IPS DF 4.7 (cell line): ENCODE measurements at regions not wholly inside any gene's neighbourhood (a gene's known extent, or its start where the extent isn't known, plus 50 kb on each side); places are given as distances from the start of the nearest gene placed in this dataset.

Source experiments
- DNase-seq: peaks from one replicate; pipeline ENCODE4 v3.0.0-alpha.2; 2013; ENCODE audit warnings: low spot score; ENCODE audit errors: extremely low read depth

DNA sequence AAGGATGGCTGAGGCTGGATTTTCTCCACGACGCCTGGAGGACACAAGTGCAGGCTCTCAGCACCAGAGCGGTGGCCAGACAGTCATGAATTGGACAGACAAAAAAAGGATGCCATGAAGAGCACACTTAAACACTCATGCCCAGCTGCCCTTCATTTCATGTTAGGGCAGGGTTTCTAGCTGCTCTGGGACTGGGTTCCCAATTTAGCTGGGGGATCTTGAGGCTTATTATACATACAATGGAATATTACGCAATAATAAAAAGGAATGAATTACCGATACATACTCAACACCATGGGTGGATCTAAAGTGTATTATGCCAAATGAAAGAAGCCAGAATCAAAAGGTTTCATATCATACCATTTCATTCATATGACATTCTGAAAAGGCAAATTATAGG, 512.1 kb upstream of the LRRC4C start:
- no peak for DNase-seq

GRCh38 chr11:41978945-41979344, 519.5 kb upstream of the LRRC4C start:
- DNase-seq = no peak

DNA sequence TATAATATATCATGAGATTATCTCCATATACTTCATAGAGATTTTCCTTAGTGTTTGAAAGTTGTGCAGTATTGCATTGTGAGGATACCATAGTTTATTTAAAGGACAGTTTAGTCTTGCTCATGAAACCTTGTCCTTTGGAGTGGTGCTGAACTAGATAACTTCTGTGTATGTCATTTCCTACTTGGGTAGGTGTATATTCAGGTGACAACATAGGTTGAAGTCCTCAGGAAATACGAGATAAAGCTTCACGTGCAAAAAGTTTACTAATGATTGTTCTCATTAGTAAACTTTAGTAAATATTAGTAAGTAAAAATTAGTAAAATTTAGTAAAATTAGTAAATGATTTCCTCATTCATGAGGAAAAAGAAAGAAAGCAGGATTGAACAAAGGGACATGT, 521.3 kb upstream of the LRRC4C start:
- no peak for DNase-seq

DNA sequence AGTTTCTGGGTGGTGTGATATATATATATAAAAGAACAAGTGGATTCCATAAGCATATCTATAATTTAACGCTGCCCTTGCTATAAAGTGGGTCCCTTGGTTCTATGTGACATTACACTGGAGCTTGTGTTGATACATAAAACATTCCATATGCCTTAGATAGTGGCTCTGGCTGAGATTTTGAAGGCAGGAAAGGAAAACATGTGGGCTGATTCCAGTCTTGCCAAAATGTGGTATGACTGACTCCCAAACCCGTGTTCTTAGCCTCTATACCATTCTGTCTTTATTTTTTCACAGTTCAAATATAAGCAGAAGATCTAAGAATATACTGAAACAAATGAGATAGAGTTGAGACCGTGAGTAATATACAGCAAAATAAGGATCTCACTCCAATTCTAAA, 522.8 kb upstream of the LRRC4C start:
- DNase-seq = no peak

DNA sequence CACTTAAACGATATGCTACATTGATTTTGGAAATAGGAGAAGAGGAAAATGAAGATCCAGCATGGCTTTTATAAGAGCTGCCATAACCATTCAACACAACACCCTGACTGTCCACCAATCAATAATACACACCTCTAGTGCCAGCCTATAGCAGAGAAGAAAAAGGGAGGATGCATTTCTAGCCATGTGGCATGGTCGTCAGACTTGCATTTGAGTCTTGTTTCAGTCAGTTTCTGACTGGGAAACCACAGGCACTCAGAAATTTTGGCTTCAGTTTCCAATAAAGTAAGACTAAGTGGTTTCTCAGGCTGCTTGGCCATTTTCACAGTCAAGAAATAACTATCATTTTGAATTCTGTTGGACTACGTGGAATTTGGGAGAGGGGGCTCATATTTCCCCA, 523.5 kb upstream of the LRRC4C start:
- DNase-seq = no peak

DNA sequence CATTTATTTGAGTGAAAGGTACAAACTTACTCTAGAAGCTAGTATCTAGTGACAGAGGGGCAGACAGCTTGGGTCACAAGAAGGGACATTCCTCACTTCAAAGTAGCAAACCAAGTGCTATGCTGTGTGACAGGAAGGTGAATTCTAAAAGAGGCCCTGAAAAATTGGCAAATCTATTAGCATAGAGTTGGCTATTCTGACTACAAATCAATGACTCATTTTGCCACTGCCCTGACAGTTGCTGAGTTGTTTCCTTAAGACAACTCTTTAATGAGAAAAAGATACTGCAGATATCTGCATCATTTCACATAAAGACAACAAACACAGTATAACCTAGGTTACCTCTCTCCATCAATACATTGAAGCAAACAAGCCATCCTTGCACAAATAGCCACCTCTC, 524.0 kb upstream of the LRRC4C start:
- DNase-seq = no peak

- no peak for DNase-seq
Measured at GRCh38 chr11:41984023-41984422, 524.6 kb upstream of the LRRC4C start.

DNA sequence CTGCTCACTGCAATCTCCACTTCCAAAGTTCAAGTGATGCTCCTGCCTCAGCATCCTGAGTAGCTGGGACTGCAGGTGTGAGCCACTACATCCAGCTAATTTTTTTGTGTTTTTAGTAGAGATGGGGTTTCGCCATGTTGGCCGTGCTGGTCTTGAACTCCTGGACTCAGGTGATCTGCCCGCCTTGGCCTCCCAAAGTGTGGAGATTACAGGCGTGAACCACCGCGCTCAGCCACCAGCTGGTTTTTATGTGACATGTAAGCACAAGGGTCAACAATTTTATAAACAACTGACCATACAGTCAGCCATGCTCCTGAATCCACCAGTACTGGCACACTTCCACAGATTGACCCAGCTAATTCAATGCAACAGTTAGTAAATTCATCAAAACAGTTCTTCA, 526.3 kb upstream of the LRRC4C start:
- no peak for DNase-seq

- DNase-seq = no peak
Measured at GRCh38 chr11:41988951-41989572, 529.6 kb upstream of the LRRC4C start.

- DNase-seq = no peak
Measured at GRCh38 chr11:41989823-41990380, 530.5 kb upstream of the LRRC4C start.

GRCh38 chr11:41996533-41996932, 537.1 kb upstream of the LRRC4C start:
- no peak for DNase-seq

DNA sequence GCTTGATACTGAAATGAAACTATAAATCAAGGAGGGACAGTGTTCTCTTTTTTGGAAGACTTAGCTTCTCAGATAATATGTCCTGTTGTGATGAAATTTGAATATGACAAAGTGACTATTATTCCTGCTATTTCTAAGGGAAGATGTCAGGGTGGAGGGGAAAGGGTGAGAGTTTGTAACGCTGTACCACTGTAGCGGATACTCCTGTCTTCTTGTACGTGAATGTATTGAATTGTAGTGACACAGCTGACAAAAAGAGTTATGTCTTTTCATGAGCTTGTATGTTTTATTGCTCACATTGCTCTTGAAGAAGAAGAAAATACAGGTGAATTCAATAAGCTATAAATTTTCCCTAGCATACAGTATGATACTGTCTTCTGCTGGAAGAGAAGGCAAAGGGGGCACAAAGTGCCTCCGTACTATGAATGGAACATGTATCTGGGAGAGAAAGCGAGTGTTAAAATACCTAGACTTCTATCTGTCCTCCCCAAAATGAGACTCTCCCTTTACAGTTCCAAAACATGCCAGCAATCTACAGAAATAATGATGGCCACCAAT, 538.5 kb upstream of the LRRC4C start:
- DNase-seq = no peak

- DNase-seq = no peak
Measured at GRCh38 chr11:41999066-41999465, 539.6 kb upstream of the LRRC4C start.

GRCh38 chr11:42003801-42004200, 544.3 kb upstream of the LRRC4C start:
- DNase-seq = no peak

- DNase-seq = no peak
Measured at GRCh38 chr11:42006766-42007165, 547.3 kb upstream of the LRRC4C start.

DNA sequence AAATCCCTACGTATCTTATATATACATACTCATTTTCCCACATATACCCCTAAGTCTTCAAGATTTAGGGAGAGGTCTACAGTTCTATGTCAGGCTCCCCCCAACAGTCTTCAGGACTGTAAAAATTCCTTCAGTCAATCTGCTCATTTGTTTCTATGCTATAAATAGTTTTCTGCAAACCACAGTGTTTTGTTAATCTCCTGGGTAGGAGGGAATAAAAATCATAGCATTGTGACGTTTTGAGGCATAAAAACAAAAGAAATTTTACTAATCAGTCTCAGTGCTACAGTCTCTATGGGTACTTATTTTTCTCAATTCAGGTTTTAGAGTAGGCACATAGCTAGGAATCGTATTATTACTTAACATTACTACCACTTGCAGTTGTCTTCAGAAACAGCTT, 552.8 kb upstream of the LRRC4C start:
- no peak for DNase-seq

GRCh38 chr11:42013656-42014201, 554.3 kb upstream of the LRRC4C start:
- no peak for DNase-seq

- no peak for DNase-seq
Measured at GRCh38 chr11:42021911-42022310, 562.5 kb upstream of the LRRC4C start.

DNA sequence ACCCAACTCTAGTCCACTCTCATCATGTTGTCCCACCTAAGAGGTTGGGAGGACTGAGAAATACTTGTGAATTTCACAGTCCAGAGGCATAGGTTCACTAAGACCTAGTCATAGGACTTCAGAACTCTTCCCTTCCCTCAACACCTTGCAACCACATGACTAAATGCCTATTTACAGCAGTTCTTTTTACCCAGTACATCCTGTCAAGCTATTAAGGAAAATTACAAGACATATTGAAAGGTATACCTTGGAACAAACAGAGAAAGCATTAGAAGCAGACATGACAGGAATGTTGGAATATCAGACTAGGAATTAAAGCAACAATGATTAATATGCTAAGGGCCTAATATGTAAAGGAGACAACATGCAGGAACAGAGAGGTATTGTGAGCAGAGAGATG, 563.8 kb upstream of the LRRC4C start:
- DNase-seq = no peak

DNA sequence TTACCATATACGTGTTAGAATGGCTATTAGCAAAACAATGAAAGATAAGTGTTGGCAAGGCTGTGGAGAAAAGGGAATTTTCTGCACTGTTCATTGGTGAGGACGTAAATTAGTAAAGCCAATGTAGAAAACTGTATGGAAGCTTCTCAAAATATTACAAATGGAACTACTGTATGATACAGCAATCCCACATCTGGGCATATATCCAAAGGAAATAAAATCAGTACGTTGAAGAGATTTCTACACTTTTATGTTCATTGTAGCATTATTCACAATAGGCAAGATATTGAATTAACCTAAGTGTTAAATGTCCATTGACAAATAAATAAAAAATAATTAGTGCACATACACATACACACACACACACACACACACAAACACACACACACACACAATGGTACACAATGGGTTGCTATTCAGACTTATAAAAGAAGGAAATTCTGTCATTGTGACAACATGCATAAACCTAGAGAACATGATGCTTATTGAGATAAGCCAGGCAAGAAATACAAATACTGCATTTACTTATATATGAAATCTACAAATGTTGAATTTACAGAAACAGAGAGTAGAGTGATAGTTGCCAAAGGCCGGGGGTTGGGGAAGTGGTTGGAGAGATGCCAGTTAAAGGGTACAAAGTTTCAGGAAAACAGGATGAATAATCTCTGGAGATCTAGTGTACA, 565.8 kb upstream of the LRRC4C start:
- no peak for DNase-seq

GRCh38 chr11:42034826-42035225, 575.4 kb upstream of the LRRC4C start:
- no peak for DNase-seq

GRCh38 chr11:42036201-42036600, 576.7 kb upstream of the LRRC4C start:
- DNase-seq = no peak

DNA sequence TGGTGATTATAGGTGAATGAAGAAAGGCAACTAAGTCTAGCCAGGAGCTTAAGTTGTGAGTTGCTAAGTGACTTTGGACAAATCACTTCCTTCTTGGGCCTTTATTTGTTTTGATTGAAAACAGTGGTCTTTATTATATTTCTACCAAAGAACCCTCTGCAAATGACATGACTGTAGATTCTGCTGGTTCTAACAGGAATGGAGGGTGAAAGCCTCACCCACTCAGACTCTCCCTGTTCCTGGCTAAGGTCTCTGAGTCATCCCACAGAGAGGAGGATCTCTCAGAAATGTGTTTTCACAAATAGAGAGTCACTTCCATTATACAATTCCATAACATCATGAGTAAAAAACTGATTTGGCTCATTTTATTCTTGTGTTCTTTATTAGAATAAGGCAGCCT, 583.9 kb upstream of the LRRC4C start:
- DNase-seq = no peak
